ENCODE measurements at regions not wholly inside any gene's neighbourhood (a gene's known extent, or its start where the extent isn't known, plus 50 kb on each side); places are given as distances from the start of the nearest gene placed in this dataset.
"Not testable (repeated sequence)": the region's sequence is repeated elsewhere in the genome, so short reads cannot be mapped to it uniquely, and the experiment has no call there.

- intact Hi-C loops (cut with DNase I) = no loop called here
- Histone ChIP-seq H3K4me3 (no peak overlapping the region), H3K27ac (no peak overlapping the region), H3K27me3 (no peaks in the 10 kb centered on the region), H3K9me3 (no peaks in the 10 kb centered on the region), H3K4me1 (no peaks in the 10 kb centered on the region), H3K36me3 (no peaks in the 10 kb centered on the region)
- DNase-seq (ENCODE audit: extremely low spot score in 2 of 2) = no peak
- TF ChIP-seq CTCF (IDR thresholded peaks at IDR 0.05) (no peak), POLR2AphosphoS5 (IDR thresholded peaks at IDR 0.05; ENCODE audit: insufficient read depth in 1 of 2, low read depth in 1 of 2) (no peak), POLR2A (IDR thresholded peaks at IDR 0.05) (no peak)
These were observed 1418.7 kb downstream of the GRIK2 start for GRCh38 chr6:102812242-102812641.

- H3K36me3 ChIP-seq; H3K27ac ChIP-seq; DNase-seq (ENCODE audit: extremely low spot score in 2 of 2); H3K4me1 ChIP-seq; intact Hi-C loops (cut with DNase I); H3K9me3 ChIP-seq; H3K4me3 ChIP-seq; H3K27me3 ChIP-seq: not testable (repeated sequence)
These were observed 1415.5 kb downstream of the GRIK2 start for GRCh38 chr6:102808944-102809505.

- Histone ChIP-seq H3K9me3 (no peaks in the 10 kb centered on the region), H3K27me3 (no peaks in the 10 kb centered on the region), H3K27ac (no peak overlapping the region), H3K36me3 (no peaks in the 10 kb centered on the region), H3K4me3 (no peak overlapping the region), H3K4me1 (no peaks in the 10 kb centered on the region)
- DNase-seq (ENCODE audit: extremely low spot score in 2 of 2) = no peak
- TF ChIP-seq POLR2A (IDR thresholded peaks at IDR 0.05) (no peak), CTCF (IDR thresholded peaks at IDR 0.05) (no peak), POLR2AphosphoS5 (IDR thresholded peaks at IDR 0.05; ENCODE audit: insufficient read depth in 1 of 2, low read depth in 1 of 2) (no peak)
- intact Hi-C loops (cut with DNase I) = no loop called here
These were observed 1405.5 kb downstream of the GRIK2 start for GRCh38 chr6:102799051-102799450.

GRCh38 chr6:102798636-102799035 lies 1405.1 kb downstream of the GRIK2 start:
- no peaks in the 10 kb centered on the region for H3K4me1 ChIP-seq
- no peaks in the 10 kb centered on the region for H3K27me3 ChIP-seq
- no peak overlapping the region for H3K27ac ChIP-seq
- no peaks in the 10 kb centered on the region for H3K36me3 ChIP-seq
- no peaks in the 10 kb centered on the region for H3K9me3 ChIP-seq
- H3K4me3 ChIP-seq = no peak overlapping the region
- no peak for DNase-seq (ENCODE audit: extremely low spot score in 2 of 2)
- no peak for TF ChIP-seq CTCF (IDR thresholded peaks at IDR 0.05)
- no peak for TF ChIP-seq POLR2AphosphoS5 (IDR thresholded peaks at IDR 0.05; ENCODE audit: insufficient read depth in 1 of 2, low read depth in 1 of 2)
- TF ChIP-seq POLR2A (IDR thresholded peaks at IDR 0.05) = no peak
- intact Hi-C loops (cut with DNase I) = no loop called here

- H3K27me3 ChIP-seq = no peaks in the 10 kb centered on the region
- no peaks in the 10 kb centered on the region for H3K4me1 ChIP-seq
- TF ChIP-seq POLR2A (IDR thresholded peaks at IDR 0.05) = no peak
- no peak for TF ChIP-seq CTCF (IDR thresholded peaks at IDR 0.05)
- TF ChIP-seq POLR2AphosphoS5 (IDR thresholded peaks at IDR 0.05; ENCODE audit: insufficient read depth in 1 of 2, low read depth in 1 of 2) = no peak
- no peak overlapping the region for H3K4me3 ChIP-seq
- intact Hi-C loops (cut with DNase I) = no loop called here
- H3K36me3 ChIP-seq = no peaks in the 10 kb centered on the region
- H3K27ac ChIP-seq = no peak overlapping the region
- no peaks in the 10 kb centered on the region for H3K9me3 ChIP-seq
- no peak for DNase-seq (ENCODE audit: extremely low spot score in 2 of 2)
These were observed 1400.2 kb downstream of the GRIK2 start for GRCh38 chr6:102793752-102794151.
